CD4-positive, CD25-positive, alpha-beta regulatory T cell (primary cell): ENCODE measurements at regions not wholly inside any gene's neighbourhood (a gene's known extent, or its start where the extent isn't known, plus 50 kb on each side); places are given as distances from the start of the nearest gene placed in this dataset.

Experiments
- ATAC-seq, 2 donors: fragments of 150-1000 bp; cut with Tn5 transposase; one replicate each; pipeline ENCODE4 v1.10.0; 2021; ENCODE audit warnings: low read depth in 2 of 2, moderate number of reproducible peaks in 2 of 2, moderate library complexity in 1 of 2
- DNase-seq, 3 donors: peaks; one replicate each; pipeline versions ENCODE4 v3.0.0 to v3.0.0-alpha.2; 2012 to 2022; ENCODE audit warnings: mixed read lengths in 1 of 3
- H3K27ac ChIP-seq: one replicate; pipeline ENCODE4 v1.7.0; 2013; ENCODE audit warnings: mild to moderate bottlenecking, low read length; ENCODE audit not compliant: insufficient read depth, poor library complexity, severe bottlenecking
- H3K27me3 ChIP-seq: one replicate; pipeline ENCODE4 v1.7.0; 2013; ENCODE audit warnings: low read length; ENCODE audit not compliant: control insufficient read depth, insufficient read depth
- H3K36me3 ChIP-seq: one replicate; pipeline ENCODE4 v1.7.0; 2013; ENCODE audit warnings: mild to moderate bottlenecking, low read length, moderate library complexity; ENCODE audit not compliant: control insufficient read depth, insufficient read depth
- H3K4me1 ChIP-seq: 2 replicates; pipeline ENCODE4 v1.7.0; 2013; ENCODE audit warnings: mild to moderate bottlenecking, low read length; ENCODE audit not compliant: insufficient read depth, control insufficient read depth, poor library complexity, severe bottlenecking
- H3K4me3 ChIP-seq: one replicate; pipeline ENCODE4 v1.7.0; 2013; ENCODE audit warnings: low read depth, mild to moderate bottlenecking, low read length, moderate library complexity
- H3K9me3 ChIP-seq, 2 experiments: 1 replicate in 1 of 2; 2 replicates in 1 of 2; pipeline ENCODE4 v1.7.0; 2013; ENCODE audit warnings: low read length in 2 of 2, mild to moderate bottlenecking in 1 of 2, moderate library complexity in 1 of 2; ENCODE audit not compliant: control insufficient read depth in 2 of 2
- H3K27ac Mint-ChIP-seq, 3 donors: one replicate each; pipeline ENCODE4 v1.8.0; 2020 to 2022; ENCODE audit warnings: mild to moderate bottlenecking in 3 of 3, mixed read lengths in 3 of 3, moderate library complexity in 2 of 3
- H3K27me3 Mint-ChIP-seq: one replicate; pipeline ENCODE4 v1.8.0; 2022; ENCODE audit warnings: mild to moderate bottlenecking, mixed read lengths
- H3K36me3 Mint-ChIP-seq: one replicate; pipeline ENCODE4 v1.8.0; 2020; ENCODE audit warnings: mixed read lengths
- H3K4me1 Mint-ChIP-seq, 4 donors: one replicate each; pipeline ENCODE4 v1.8.0; 2020 to 2022; ENCODE audit warnings: mixed read lengths in 4 of 4, mild to moderate bottlenecking in 1 of 4
- H3K4me3 Mint-ChIP-seq, 4 donors: one replicate each; pipeline ENCODE4 v1.8.0; 2020 to 2022; ENCODE audit warnings: mild to moderate bottlenecking in 4 of 4, mixed read lengths in 4 of 4, moderate library complexity in 3 of 4
- H3K9me3 Mint-ChIP-seq, 7 donors: one replicate each; pipeline ENCODE4 v1.8.0; 2020 to 2022; ENCODE audit warnings: mixed read lengths in 7 of 7, mild to moderate bottlenecking in 3 of 7, moderate library complexity in 2 of 7

GRCh38 chr14:106211334-106211900 lies 685.0 kb downstream of the TMEM121 start:
- H3K4me3 Mint-ChIP-seq = no peak overlapping the region
- H3K4me1 ChIP-seq = no peaks in the 10 kb centered on the region
- no peak for DNase-seq
- no peaks in the 10 kb centered on the region for H3K36me3 ChIP-seq
- H3K27me3 Mint-ChIP-seq = peaks cover 42% of the 10 kb centered on the region
- H3K36me3 Mint-ChIP-seq = no peaks in the 10 kb centered on the region
- H3K9me3 Mint-ChIP-seq = peaks cover 0 to 2% (median 0%) of the 10 kb centered on the region in 7 donors
- peaks cover 8% of the 10 kb centered on the region for H3K27me3 ChIP-seq
- H3K9me3 ChIP-seq = peaks cover 0 to 2% of the 10 kb centered on the region in 2 experiments
- no peak overlapping the region for H3K4me3 ChIP-seq
- no peak overlapping the region for H3K27ac Mint-ChIP-seq
- peaks cover 0 to 19% (median 8%) of the 10 kb centered on the region in 4 donors for H3K4me1 Mint-ChIP-seq
- no peak overlapping the region for H3K27ac ChIP-seq
- no peak for ATAC-seq

- Histone ChIP-seq H3K4me1 (no peaks in the 10 kb centered on the region), H3K27ac (no peak overlapping the region), H3K9me3 (peaks cover 0 to 2% of the 10 kb centered on the region in 2 experiments), H3K36me3 (no peaks in the 10 kb centered on the region), H3K4me3 (no peak overlapping the region), H3K27me3 (peaks cover 3% of the 10 kb centered on the region)
- H3K27ac Mint-ChIP-seq = no peak overlapping the region
- H3K4me1 Mint-ChIP-seq = peaks cover 0 to 10% (median 5%) of the 10 kb centered on the region in 4 donors
- peaks cover 36% of the 10 kb centered on the region for H3K27me3 Mint-ChIP-seq
- DNase-seq (no peak), ATAC-seq (no peak)
- no peak overlapping the region for H3K4me3 Mint-ChIP-seq
- H3K36me3 Mint-ChIP-seq = no peaks in the 10 kb centered on the region
- peaks cover 0 to 2% (median 0%) of the 10 kb centered on the region in 7 donors for H3K9me3 Mint-ChIP-seq
Measured at GRCh38 chr14:106215229-106215628, 688.8 kb downstream of the TMEM121 start.

- Mint-ChIP-seq H3K27ac (no peak overlapping the region), H3K27me3 (peaks cover 31% of the 10 kb centered on the region), H3K9me3 (peaks cover 0 to 2% (median 0%) of the 10 kb centered on the region in 7 donors), H3K36me3 (no peaks in the 10 kb centered on the region), H3K4me3 (no peak overlapping the region), H3K4me1 (peaks cover 0 to 3% (median 1%) of the 10 kb centered on the region in 4 donors)
- Histone ChIP-seq H3K9me3 (peaks cover 0 to 2% of the 10 kb centered on the region in 2 experiments), H3K27me3 (peaks cover 3% of the 10 kb centered on the region), H3K4me3 (no peak overlapping the region), H3K36me3 (no peaks in the 10 kb centered on the region), H3K4me1 (no peaks in the 10 kb centered on the region), H3K27ac (no peak overlapping the region)
- DNase-seq (no peak), ATAC-seq (no peak)
Measured at GRCh38 chr14:106216679-106217078, 690.3 kb downstream of the TMEM121 start.

GRCh38 chr14:106218174-106218573 lies 691.8 kb downstream of the TMEM121 start:
- Histone ChIP-seq H3K36me3 (no peaks in the 10 kb centered on the region), H3K4me3 (no peak overlapping the region), H3K9me3 (peaks cover 0 to 2% of the 10 kb centered on the region in 2 experiments), H3K4me1 (no peaks in the 10 kb centered on the region), H3K27ac (no peak overlapping the region), H3K27me3 (peaks cover 3% of the 10 kb centered on the region)
- Mint-ChIP-seq H3K4me3 (no peak overlapping the region), H3K27me3 (peaks cover 26% of the 10 kb centered on the region), H3K36me3 (no peaks in the 10 kb centered on the region), H3K9me3 (peaks cover 0 to 2% (median 0%) of the 10 kb centered on the region in 7 donors), H3K27ac (peak overlapping the region in 1 of 3 donors; percentile 32), H3K4me1 (peaks cover 0 to 10% (median 5%) of the 10 kb centered on the region in 4 donors)
- ATAC-seq = no peak
- no peak for DNase-seq

GRCh38 chr14:106222311-106222710 lies 695.9 kb downstream of the TMEM121 start:
- H3K27me3 Mint-ChIP-seq = peaks cover 11% of the 10 kb centered on the region
- no peak for ATAC-seq
- Histone ChIP-seq H3K27me3 (peaks cover 2% of the 10 kb centered on the region), H3K4me3 (no peak overlapping the region), H3K36me3 (no peaks in the 10 kb centered on the region), H3K9me3 (no peaks in the 10 kb centered on the region), H3K4me1 (peaks cover 8% of the 10 kb centered on the region), H3K27ac (no peak overlapping the region)
- H3K36me3 Mint-ChIP-seq = no peaks in the 10 kb centered on the region
- H3K9me3 Mint-ChIP-seq = peaks cover 0 to 1% (median 0%) of the 10 kb centered on the region in 7 donors
- H3K27ac Mint-ChIP-seq = peak overlapping the region in 1 of 3 donors; percentile 3
- no peak overlapping the region for H3K4me3 Mint-ChIP-seq
- peaks cover 13 to 43% (median 25%) of the 10 kb centered on the region in 4 donors for H3K4me1 Mint-ChIP-seq
- DNase-seq = no peak

GRCh38 chr14:106222731-106223130 lies 696.3 kb downstream of the TMEM121 start:
- Mint-ChIP-seq H3K4me1 (peaks cover 13 to 43% (median 25%) of the 10 kb centered on the region in 4 donors), H3K4me3 (no peak overlapping the region), H3K27ac (no peak overlapping the region), H3K27me3 (peaks cover 7% of the 10 kb centered on the region), H3K36me3 (no peaks in the 10 kb centered on the region), H3K9me3 (peaks cover 0 to 1% (median 0%) of the 10 kb centered on the region in 7 donors)
- DNase-seq (no peak), ATAC-seq (no peak)
- Histone ChIP-seq H3K9me3 (no peaks in the 10 kb centered on the region), H3K27ac (no peak overlapping the region), H3K4me1 (peaks cover 8% of the 10 kb centered on the region), H3K27me3 (peaks cover 2% of the 10 kb centered on the region), H3K36me3 (no peaks in the 10 kb centered on the region), H3K4me3 (no peak overlapping the region)

GRCh38 chr14:106227793-106228192 lies 701.4 kb downstream of the TMEM121 start:
- Mint-ChIP-seq H3K36me3 (no peaks in the 10 kb centered on the region), H3K27ac (peak overlapping the region in 1 of 3 donors; percentile 78), H3K4me1 (peaks cover 23 to 68% (median 36%) of the 10 kb centered on the region in 4 donors), H3K4me3 (no peak overlapping the region), H3K9me3 (no peaks in the 10 kb centered on the region), H3K27me3 (no peaks in the 10 kb centered on the region)
- Histone ChIP-seq H3K27me3 (peaks cover 2% of the 10 kb centered on the region), H3K4me3 (no peak overlapping the region), H3K4me1 (peaks cover 17% of the 10 kb centered on the region), H3K9me3 (no peaks in the 10 kb centered on the region), H3K27ac (peak overlapping the region; percentile 52), H3K36me3 (no peaks in the 10 kb centered on the region)
- DNase-seq (no peak), ATAC-seq (no peak)
